ENCODE measurements at regions not wholly inside any gene's neighbourhood (a gene's known extent, or its start where the extent isn't known, plus 50 kb on each side); places are given as distances from the start of the nearest gene placed in this dataset.

GRCh38 chr12:118586433-118586832 lies 210.1 kb downstream of the SUDS3 start:
- in situ Hi-C loops (cut with MboI; ENCODE audit: low sequenced_read_pairs, unreplicated experiment) = no loop called here
- TF ChIP-seq, protein P1, sequence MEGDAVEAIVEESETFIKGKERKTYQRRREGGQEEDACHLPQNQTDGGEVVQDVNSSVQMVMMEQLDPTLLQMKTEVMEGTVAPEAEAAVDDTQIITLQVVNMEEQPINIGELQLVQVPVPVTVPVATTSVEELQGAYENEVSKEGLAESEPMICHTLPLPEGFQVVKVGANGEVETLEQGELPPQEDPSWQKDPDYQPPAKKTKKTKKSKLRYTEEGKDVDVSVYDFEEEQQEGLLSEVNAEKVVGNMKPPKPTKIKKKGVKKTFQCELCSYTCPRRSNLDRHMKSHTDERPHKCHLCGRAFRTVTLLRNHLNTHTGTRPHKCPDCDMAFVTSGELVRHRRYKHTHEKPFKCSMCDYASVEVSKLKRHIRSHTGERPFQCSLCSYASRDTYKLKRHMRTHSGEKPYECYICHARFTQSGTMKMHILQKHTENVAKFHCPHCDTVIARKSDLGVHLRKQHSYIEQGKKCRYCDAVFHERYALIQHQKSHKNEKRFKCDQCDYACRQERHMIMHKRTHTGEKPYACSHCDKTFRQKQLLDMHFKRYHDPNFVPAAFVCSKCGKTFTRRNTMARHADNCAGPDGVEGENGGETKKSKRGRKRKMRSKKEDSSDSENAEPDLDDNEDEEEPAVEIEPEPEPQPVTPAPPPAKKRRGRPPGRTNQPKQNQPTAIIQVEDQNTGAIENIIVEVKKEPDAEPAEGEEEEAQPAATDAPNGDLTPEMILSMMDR (IDR thresholded peaks at IDR 0.05; ENCODE audit: borderline replicate concordance, control extremely low read depth, extremely low read depth, insufficient read depth, missing control alignments) = no peak
- no peak for DNase-seq (ENCODE audit: low spot score)

GRCh38 chr12:118589162-118589561 lies 212.8 kb downstream of the SUDS3 start:
- in situ Hi-C loops (cut with MboI; ENCODE audit: low sequenced_read_pairs, unreplicated experiment) = no loop called here
- no peak for DNase-seq (ENCODE audit: low spot score)
- TF ChIP-seq, protein P1 (IDR thresholded peaks at IDR 0.05; ENCODE audit: borderline replicate concordance, control extremely low read depth, extremely low read depth, insufficient read depth, missing control alignments) = no peak

GRCh38 chr12:118590406-118591150 lies 214.2 kb downstream of the SUDS3 start:
- TF ChIP-seq, protein P1 (IDR thresholded peaks at IDR 0.05; ENCODE audit: borderline replicate concordance, control extremely low read depth, extremely low read depth, insufficient read depth, missing control alignments) = no peak
- DNase-seq (ENCODE audit: low spot score) = no peak
- in situ Hi-C loops (cut with MboI; ENCODE audit: low sequenced_read_pairs, unreplicated experiment) = no loop called here

DNA sequence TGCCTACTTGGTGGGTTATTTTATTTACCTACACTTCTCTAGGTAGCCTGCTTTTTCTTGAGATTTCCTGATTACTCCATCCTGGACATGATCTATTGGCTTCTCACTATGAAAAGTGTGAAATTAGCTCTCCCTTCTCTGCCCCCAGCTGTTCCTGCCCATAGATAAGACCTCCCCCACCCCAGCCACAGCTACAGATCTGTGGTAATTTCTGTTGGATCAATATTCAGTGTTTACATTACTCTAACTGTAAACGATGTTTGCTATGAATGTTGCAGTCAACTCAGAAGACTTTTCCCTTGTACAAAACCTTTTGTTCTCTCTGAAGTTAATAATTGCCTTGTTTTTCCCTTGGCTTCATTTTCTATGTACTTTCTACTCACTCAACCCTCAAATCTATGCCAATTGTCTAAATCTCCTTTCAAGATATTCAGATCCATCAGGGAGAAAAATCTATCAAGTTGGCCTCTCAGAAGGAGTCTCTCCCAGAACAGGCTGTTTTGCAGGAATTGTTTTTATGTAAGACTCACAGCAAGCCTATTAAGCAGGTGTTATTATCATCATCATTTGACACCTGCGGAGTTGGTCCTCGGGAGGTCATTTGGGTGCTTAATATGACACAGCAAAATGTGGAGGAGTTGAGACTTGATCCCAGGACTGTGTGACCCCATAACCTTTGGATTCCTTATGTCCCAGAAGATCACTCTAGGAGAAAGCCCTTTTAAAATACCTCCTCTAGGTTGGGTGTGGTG lies 227.4 kb downstream of the SUDS3 start:
- TF ChIP-seq, protein P1 (IDR thresholded peaks at IDR 0.05; ENCODE audit: borderline replicate concordance, control extremely low read depth, extremely low read depth, insufficient read depth, missing control alignments) = no peak
- DNase-seq (ENCODE audit: low spot score) = no peak
- in situ Hi-C loops (cut with MboI; ENCODE audit: low sequenced_read_pairs, unreplicated experiment) = no loop called here

DNA sequence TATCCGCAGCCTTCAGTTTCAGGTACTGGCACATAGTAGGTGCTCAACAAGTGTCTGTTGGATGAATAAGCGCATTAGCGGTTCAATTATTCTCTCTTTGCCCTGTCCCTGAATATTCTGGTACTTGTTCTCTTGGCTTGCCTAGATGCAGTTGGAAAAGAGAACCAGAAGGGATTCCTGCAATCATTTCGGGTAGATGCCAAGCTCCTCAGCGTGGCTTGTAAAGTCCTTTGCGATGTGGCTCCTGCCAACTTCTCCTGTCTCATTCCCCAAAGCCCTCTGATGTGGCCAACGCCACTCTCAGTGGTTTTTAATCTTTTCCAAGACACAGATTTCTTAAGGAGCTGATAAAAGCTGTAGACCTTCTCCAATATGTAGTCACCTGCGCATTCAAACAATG lies 230.3 kb downstream of the SUDS3 start:
- TF ChIP-seq, protein P1 (IDR thresholded peaks at IDR 0.05; ENCODE audit: borderline replicate concordance, control extremely low read depth, extremely low read depth, insufficient read depth, missing control alignments) = no peak
- no peak for DNase-seq (ENCODE audit: low spot score)
- in situ Hi-C loops (cut with MboI; ENCODE audit: low sequenced_read_pairs, unreplicated experiment) = no loop called here

- TF ChIP-seq, protein P1 (IDR thresholded peaks at IDR 0.05; ENCODE audit: borderline replicate concordance, control extremely low read depth, extremely low read depth, insufficient read depth, missing control alignments) = no peak
- in situ Hi-C loops (cut with MboI; ENCODE audit: low sequenced_read_pairs, unreplicated experiment) = no loop called here
- no peak for DNase-seq (ENCODE audit: low spot score)
These were observed 231.5 kb downstream of the SUDS3 start for GRCh38 chr12:118607831-118608230.
